HG03039 (cell line): ENCODE measurements at regions not wholly inside any gene's neighbourhood (a gene's known extent, or its start where the extent isn't known, plus 50 kb on each side); places are given as distances from the start of the nearest gene placed in this dataset.
"Not testable (repeated sequence)": the region's sequence is repeated elsewhere in the genome, so short reads cannot be mapped to it uniquely, and the experiment has no call there.

Experiments
- ATAC-seq: cut with Tn5 transposase; IDR thresholded peaks from one replicate; pipeline ENCODE4 v1.9.1; 2021; ENCODE audit warnings: mild to moderate bottlenecking, moderate library complexity; ENCODE audit not compliant: unreplicated experiment

DNA sequence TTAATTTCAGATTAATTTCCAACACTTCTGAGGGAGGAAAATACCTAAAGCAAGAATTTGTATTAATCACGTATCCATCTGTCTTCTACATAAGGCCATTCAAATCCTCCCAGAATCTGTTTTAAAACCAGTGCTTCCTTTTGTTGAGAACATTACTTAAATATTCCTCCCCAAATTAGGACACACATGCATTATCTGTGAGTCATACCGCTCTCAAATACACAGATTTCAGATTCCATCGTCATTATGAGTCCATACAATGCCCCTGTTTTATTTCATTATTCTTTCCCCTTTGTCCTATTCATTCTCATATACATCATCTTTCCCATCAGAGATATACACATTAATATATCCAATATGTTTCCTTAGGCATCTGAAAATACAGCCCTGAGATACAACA, 57.3 kb upstream of the PRSS12 start:
- ATAC-seq = no peak

DNA sequence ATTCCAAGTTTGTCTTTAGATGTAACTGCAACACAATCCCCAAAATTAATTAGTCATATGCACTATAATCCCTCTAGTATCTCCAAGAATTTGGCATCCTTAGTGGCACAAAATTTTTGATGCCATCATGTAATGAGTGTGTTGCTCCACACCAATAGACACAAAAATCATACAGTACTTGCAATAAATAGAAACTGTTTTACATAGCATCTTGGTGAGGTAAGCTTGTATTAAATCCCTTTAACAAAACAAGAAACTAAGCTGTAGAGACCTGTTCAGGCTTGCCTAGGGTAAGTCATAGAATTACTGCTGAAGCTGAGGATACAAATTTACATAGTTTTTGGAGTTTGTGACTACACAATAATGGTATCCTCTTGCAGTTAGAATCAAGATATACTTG, 64.5 kb upstream of the PRSS12 start:
- no peak for ATAC-seq

DNA sequence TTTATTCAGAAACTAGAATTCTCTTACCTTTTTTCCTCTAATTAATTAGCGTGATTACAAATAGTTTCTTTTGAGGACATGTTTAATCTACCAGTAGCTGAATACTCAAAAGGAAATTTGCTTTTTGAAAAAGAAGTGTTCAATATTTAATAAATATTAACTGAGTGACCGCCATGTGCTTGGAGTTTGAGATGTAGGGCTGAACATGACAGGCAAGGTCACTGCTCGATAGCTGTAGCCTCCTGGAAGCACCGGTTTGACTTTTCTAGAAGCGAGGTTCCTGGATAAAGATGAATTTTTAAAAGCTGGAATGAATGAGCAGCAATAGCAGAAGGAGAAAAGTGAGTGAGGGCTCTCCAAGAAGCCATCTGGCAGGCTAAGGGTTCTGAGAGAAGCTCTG, 65.0 kb upstream of the PRSS12 start:
- not testable (repeated sequence) for ATAC-seq

DNA sequence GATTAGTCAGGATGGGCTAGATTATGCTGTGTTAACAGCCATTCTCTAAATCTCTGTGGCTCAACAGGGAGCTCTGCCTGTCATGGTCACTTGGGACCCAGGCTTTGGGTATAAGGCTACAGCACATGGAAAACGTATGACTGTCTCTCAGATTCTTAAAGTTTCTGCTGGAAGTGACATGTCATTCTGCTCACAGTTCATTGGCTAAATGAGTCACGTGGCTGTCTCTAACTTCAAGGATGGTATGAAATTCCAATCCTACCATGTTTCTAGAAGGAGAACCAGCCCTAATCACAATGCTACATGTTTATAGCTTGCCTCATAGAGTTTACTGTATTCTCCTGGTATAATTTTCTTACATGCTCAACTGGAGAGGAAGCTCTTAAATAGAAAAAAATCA, 65.6 kb upstream of the PRSS12 start:
- not testable (repeated sequence) for ATAC-seq

DNA sequence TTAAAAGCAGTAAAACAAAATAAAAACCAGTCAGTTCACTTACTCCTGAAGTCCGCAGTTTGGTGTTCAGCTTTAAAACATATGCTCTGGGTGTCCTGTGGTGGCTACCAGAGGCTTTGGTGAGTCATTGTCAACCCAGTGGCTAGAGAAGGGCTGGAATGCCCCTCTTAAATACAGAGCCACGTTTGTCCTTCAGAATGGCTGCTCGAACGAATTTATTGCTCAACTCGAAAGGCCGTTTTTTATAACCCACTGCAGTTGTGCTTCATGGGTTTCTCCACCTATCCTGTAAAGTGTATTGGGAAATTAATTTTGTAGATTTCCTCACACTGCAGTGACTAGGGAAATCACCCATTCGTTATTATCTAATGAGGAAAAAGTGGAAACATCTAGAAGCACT, 66.8 kb upstream of the PRSS12 start:
- ATAC-seq = not testable (repeated sequence)

DNA sequence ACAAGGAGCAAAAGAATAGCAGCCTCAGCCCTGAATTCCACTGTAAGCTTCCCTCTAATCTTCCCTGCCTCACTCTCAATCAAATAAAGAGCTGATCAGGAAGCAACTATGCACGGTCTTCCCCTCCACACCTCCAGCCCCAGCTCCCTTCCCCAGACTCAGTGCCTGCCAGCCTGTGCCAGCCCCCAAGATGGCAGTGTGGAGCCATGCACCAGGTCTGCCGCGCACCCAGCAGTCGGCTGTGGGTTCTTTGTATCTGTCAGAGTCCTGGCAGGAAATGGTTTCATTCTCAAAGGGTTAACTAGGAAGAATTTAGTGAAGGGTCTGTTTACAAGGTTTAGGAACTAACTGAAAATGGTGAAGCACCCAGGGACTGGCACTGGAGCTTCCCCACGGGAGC, 71.3 kb upstream of the PRSS12 start:
- ATAC-seq = not testable (repeated sequence)

DNA sequence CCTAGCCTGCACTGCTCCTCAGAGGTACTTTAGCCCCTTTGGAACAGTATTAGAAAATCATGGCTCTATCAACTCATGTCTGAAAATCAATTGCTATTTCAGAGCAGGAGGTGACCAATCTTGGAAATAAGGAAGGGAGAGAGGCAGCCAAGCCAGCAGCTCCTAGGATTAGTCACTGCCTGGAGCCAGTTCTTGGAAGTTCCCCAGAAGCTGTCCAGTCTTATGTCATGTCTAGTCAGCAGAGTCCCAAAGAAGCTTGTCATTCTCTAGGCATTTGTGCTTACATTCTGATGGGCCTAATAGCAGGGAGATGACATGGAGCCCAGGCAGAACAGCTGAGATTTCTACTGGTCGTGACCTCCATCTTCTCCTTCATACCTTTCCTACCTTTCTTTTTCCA, 76.1 kb upstream of the PRSS12 start:
- ATAC-seq = not testable (repeated sequence)

DNA sequence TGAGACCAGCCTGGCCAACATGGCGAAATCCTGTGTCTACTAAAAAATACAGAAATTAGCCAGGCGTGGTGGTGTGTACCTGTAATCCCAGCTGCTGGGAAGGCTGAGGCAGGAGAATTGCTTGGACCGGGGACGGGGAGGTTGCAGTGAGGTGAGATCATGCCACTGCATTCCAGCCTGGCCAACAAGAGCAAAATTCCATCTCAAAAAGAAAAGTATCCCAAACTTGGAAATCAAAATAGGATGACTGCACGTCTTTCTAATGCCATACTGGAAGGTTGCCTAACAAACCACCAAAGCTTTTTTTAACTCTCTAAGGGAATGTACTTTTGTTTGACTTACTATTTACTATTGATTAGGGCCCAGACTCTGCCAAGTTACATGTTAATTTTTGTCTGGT, 79.6 kb upstream of the PRSS12 start:
- ATAC-seq = not testable (repeated sequence)

DNA sequence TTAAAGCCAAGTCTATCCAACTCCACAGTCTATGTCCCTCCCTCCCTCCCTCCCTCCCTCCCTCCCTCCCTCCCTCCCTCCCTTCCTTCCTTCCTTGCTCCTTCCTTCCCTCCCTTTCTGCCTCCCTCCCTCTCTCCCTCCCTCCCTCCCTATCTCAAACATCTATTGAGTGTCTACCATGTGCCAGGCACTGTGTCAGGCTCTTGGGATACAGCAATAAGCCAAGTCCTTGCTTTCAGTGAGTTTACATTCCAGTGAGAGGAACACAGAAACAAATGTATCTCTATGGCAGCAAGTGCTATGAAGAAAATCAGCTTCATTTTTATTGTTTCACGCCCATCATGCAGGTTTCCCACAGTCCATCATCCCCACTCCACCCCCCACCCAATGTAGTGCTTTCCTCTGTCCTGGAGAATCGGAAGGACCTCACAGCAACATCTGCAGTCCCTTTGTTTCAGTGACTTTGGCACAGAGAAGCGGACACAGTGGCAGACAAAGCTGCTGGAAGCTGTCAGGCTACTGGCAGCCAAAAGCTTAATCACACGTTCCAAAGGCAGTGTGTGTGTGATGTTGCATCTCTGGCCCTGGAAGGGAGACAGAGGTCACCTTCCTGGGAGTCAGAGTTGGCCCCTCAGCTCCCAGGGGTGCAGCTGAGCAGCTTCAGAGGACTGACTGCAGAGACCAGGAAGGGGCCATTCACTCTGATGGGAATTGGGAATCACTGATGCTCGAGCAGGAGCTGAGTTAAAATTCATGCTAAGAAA, 81.0 kb upstream of the PRSS12 start:
- ATAC-seq = not testable (repeated sequence)

DNA sequence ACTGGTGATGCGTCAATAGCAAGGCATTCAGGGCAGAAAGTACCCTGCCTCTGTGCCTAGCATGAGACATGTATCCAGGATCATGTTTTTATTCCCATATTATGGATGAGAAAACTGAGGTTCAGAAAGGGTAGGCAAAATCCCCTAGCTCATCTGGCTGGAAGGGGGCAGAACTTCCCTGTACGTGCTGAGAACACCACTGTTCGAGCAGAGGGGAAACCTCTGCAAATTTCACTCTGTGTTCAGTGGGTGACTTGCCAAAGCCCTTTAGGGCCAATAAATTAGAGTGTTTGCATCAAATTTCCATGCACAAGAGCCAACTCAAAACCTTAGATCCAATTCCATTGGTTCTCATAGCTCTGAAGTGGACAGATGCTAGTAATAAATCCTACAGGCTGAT, 82.6 kb upstream of the PRSS12 start:
- not testable (repeated sequence) for ATAC-seq

DNA sequence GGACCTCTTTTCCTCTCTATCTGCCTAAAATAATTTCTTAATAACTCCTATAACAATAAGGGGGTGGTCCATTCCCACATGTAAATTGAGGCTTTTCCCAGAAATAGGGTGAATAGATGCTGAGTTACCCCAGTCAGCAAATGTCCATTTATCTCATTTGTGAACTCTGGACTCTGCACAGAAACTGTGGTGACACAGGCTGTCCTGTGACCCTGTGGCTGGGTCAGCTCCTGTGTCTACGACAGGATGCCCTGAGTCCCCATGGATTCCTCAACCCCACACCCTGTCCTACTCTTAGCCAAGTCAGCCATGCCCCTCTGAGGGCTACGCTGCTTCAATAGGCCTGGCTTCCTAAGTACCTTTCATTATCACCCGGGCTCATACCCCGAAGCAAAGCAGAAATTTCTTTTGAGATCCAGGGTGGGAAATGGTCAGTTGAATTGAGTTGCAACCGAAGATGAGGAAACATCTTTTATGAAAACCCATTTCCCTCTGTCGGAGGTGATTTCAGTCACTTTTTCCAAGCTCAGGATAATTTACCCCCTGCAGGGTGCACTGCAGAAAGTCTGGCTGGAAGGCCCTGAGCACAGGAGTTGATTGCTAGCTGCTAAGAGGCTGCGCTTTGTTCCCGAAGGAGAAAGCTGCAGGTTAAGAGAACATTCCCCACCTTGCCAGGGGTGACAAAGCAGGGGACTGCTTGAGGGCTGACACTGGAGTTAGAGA, 89.5 kb upstream of the PRSS12 start:
- ATAC-seq = not testable (repeated sequence)

DNA sequence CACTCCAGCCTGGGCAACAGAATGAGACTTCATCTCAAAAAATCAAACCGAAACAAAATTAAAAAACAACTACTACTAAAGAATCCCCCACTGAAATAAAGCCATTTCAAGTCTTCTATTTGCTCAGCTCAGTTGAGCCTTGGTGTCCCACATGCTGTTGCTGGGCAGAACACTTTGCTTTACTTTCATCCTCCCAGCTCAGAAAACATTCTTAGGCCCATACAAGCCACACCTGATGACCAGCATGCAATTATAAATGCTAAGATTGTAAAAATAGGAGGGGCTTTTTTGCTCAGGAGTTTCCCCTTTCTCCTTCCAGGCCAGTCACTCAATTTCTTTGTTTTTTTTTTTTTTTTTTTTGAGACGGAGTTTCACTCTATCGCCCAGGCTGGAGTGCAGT, 94.6 kb upstream of the PRSS12 start:
- not testable (repeated sequence) for ATAC-seq

DNA sequence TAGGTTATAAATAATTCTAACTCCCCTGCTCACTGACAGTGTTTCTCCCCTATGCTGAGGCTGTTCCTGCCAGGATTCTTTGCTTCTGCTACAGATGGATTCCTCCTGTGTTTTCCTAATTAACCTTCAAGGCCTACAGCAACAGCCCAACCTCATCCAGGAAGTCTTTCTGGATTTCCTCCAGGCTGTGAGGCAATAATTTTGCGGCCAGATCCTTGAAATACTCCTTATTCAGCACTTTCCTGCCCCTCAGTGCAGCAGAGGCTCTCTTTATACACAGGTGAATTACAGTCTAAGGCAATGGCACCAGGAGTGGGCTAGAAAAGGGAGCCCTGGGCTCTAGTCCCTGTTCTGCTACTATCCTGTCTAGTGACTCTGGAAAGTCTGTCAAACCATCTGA, 102.1 kb upstream of the PRSS12 start:
- ATAC-seq = not testable (repeated sequence)

DNA sequence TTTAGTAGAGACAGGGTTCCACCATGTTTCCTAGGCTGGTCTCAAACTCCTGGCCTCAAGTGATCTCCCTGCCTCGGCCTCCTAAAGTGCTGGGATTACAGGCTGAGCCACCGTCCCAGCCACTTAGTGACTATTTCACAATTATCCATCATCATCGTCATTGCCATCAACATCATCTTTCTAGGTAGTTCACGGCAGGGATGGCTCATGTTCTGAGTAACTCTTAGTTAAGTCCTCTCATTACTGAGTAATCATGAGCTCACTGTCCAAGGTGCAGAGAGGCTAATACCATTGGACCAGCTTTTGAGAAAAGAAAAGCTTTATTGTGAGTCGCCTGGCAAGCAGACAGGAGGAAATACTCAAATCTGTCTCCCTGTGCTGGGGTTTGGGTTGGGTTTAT, 108.6 kb upstream of the PRSS12 start:
- not testable (repeated sequence) for ATAC-seq

DNA sequence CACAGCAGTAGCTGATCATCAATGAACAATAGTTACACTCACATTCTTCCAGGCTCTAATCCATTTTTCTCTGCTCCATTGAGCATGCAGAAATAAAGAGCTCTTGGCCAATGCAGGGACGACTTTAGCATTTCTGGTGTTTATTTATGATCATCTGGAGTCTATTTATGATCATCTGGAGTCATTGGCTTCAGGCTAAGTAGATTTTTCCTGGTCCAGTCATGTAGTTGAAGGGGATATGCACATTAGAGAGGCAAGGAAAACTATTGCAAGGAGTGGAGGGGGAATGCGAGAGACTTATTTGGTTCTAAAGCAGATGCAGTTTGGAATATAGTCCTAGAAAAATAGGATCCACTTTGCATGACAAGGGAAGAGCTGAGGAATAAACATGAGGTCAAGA, 113.0 kb upstream of the PRSS12 start:
- ATAC-seq = not testable (repeated sequence)

DNA sequence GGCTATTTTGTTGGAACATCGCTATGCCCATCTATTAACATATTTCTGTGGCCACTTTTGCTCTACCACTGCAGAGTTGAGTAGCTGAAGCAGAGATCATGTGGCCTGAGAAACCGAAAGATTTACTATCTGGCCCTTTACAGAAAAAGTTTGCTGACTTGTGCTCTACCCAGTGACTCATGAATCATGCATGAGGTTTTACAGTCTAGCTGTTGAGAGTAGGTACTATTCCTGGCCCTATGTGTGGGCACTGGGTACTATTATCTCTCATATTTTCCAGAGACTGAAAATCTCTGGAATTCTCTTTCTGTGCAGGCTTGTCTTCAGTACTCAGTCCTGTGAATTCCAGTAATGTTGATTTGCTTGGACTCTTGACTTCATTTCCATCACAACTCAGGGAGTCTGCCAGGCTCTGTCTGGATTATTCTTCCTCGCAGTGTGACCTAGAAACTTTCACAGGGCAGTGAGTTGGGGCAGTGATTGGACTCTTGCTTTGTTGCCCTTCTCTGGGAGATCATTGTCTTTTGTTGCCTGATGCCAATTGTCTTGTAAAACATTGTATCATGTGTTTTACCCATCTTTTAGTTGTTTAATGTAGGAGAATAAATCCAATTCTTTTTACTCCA, 121.3 kb upstream of the PRSS12 start:
- ATAC-seq = not testable (repeated sequence)

DNA sequence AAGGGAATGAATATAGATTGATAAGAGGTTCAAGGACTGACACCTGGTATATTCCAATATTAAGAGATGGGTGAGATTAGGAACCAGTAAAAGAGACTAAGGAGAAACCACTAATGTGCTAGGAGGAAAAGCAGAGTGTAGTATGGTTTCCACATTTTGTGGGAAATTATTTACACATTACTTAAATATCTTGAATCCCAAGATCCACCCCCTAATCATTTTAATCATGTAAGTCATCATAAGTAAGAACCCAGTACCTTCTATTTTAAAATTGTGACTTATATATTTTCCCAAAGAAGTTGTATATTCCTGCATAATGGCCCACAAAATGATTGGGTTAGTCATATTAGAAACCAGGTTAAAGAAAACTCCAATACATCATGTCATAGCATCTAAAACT, 122.0 kb upstream of the PRSS12 start:
- not testable (repeated sequence) for ATAC-seq

DNA sequence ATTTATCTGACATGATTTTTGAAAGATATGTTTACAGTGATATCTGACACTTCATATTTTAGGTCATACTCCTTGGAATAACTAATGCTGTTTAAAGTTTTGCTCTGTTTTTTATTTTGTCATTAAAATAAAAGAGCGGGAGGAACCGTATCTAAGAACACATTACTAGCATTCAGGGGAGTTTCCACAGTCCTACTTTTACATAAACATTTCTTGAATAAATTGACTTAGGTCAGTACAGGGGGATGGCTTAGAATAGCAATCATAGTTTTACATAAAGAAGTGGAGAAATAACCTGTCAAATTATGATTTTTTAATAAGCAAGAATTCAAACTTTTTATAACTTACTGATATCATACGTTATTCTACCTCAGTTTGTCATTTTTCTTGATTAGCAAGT, 123.1 kb upstream of the PRSS12 start:
- not testable (repeated sequence) for ATAC-seq

DNA sequence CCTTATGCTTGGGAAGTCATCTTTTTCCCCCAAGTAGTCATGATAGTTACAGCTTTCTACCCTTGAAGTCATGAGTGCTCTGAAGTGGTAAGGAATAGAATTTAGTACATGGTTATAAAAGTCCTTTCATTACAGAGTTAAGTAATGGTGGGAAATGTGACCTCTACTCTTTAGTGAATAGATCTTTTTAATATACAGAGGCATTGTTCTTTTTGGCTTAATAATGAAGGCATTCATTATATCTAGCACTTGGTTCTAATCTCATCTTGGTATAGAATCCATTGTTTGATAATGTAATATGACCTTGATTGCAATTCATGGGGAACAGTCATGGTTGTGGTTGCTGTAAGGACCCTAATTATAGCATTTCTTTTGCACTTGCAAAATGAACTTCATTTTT, 125.0 kb upstream of the PRSS12 start:
- not testable (repeated sequence) for ATAC-seq

DNA sequence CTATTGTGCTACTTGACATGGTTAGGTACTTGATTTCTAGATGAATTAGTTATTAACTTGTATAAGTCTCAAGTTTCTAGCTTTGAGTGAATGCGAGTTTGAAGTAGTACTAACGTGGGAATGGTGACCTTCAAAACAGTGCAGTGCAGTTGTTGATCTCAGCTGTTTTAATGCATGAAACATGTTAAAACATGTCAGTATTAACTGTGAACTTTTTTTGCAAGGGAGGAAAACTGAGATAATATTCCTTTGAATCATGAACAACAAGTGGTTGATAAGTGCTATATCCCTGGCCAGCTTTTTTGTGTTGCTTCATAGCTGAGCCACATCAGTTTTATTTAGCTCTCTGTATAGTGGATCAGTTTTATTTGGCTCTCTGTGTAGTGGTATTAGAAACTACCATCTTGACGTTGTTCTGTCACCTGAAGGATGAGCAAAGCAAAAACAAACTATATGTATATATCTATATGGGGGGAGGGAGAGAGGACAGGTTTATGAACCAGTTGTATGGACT, 133.1 kb upstream of the PRSS12 start:
- ATAC-seq = not testable (repeated sequence)

DNA sequence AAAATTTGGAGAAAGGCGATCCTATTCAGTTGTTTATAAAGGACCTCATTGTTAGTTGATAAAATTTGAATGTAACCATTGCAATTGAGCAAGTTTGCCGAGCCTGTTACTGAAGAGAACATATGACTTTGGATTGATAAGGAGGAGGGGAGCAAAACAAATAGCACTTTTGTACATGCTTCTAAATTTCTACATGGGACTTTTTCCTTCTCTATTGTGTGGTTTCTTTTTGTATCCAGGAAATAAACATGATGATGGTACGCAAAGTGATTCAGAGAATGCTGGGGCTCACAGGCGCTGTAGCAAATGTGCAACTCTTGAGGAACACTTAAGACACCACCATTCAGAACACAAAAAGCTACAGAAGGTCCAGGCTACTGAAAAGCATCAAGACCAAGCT, 140.2 kb upstream of the PRSS12 start:
- not testable (repeated sequence) for ATAC-seq

DNA sequence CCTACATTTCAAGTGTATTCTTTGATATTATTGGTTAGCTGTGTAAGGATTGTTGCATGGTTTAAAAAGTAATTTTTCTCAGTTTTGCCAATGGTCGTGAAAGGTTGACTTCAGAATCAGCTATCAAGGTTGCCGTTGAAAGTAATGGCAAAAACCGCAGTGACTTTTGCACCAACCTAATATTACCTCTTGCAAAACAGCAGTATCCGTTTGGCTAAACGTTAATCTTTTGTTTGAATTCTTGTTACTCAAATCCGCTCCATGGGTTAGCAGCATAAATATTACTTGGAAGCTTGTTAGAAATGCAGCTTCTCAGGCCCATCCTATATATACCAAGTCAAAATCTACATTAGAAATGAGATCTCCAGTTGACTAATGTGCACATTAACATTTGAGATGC, 141.6 kb upstream of the PRSS12 start:
- not testable (repeated sequence) for ATAC-seq
